Spleen (tissue), 11 donors: ENCODE measurements at regions not wholly inside any gene's neighbourhood (a gene's known extent, or its start where the extent isn't known, plus 50 kb on each side); places are given as distances from the start of the nearest gene placed in this dataset.

ENCODE experiments used
- DNase-seq: peaks from one replicate; pipeline ENCODE4 v3.0.0-alpha.2; 2020
- H3K27ac ChIP-seq, 8 donors: fragments of 200-600 bp; sonication (generic) in 7 of 8; 1 replicate in 4 of 8; 2 replicates in 4 of 8; pipeline versions ENCODE4 v1.5.0 to v1.8.0; 2016 to 2021; ENCODE audit warnings: inconsistent platforms in 4 of 8, mild to moderate bottlenecking in 4 of 8, moderate library complexity in 1 of 8
- H3K27me3 ChIP-seq, 7 donors: fragments of 200-600 bp; sonication (generic) in 6 of 7; replicated peaks in 1 of 7; 1 replicate in 4 of 7; 2 replicates in 3 of 7; pipeline versions ENCODE4 v1.5.0 to v1.8.0; 2016 to 2021; ENCODE audit warnings: inconsistent platforms in 3 of 7, mild to moderate bottlenecking in 1 of 7
- H3K36me3 ChIP-seq, 6 donors: fragments of 200-600 bp; sonication (generic) in 5 of 6; 1 replicate in 4 of 6; 2 replicates in 2 of 6; pipeline versions ENCODE4 v1.5.0 to v1.8.0; 2016 to 2021; ENCODE audit warnings: inconsistent platforms in 2 of 6
- H3K4me1 ChIP-seq, 6 donors: fragments of 200-600 bp; sonication (generic) in 5 of 6; 1 replicate in 3 of 6; 2 replicates in 3 of 6; pipeline versions ENCODE4 v1.5.0 to v1.8.0; 2016 to 2021; ENCODE audit warnings: inconsistent platforms in 3 of 6
- H3K4me3 ChIP-seq, 8 donors: fragments of 200-600 bp; sonication (generic) in 7 of 8; 1 replicate in 4 of 8; 2 replicates in 4 of 8; pipeline versions ENCODE4 v1.5.0 to v1.8.0; 2016 to 2021; ENCODE audit warnings: inconsistent platforms in 4 of 8, mild to moderate bottlenecking in 4 of 8, moderate library complexity in 2 of 8
- H3K9me3 ChIP-seq, 8 donors: fragments of 200-600 bp; sonication (generic) in 7 of 8; 1 replicate in 4 of 8; 2 replicates in 4 of 8; pipeline versions ENCODE4 v1.5.0 to v1.8.0; 2016 to 2021; ENCODE audit warnings: inconsistent platforms in 4 of 8
- CTCF ChIP-seq, 11 experiments: fragments of 200-600 bp in 7 of 11; fragments of 450-650 bp in 4 of 11; sonication (generic) in 4 of 11; IDR thresholded peaks in 8 of 11; conservative IDR thresholded peaks in 3 of 11; 1 replicate in 7 of 11; 2 replicates in 4 of 11; pipeline versions ENCODE4 v1.4.0 to v1.8.0; 2016 to 2021; ENCODE audit warnings: antibody characterized with exemption in 11 of 11, inconsistent platforms in 4 of 11, mild to moderate bottlenecking in 1 of 11
- POLR2A ChIP-seq, 3 donors: fragments of 450-650 bp; IDR thresholded peaks; one replicate each; pipeline ENCODE4 v1.5.1; 2017; ENCODE audit warnings: antibody characterized with exemption in 3 of 3, mild to moderate bottlenecking in 1 of 3
- POLR2AphosphoS5 ChIP-seq, 3 donors: sonication (generic); formaldehyde crosslinking; IDR thresholded peaks; one replicate each; pipeline ENCODE4 v1.5.1; 2017; ENCODE audit warnings: antibody characterized with exemption in 3 of 3
- WGBS, 5 donors: extraction: QIAGEN DNeasy Blood & Tissue Kit in 3 of 5; methylation state at CpG; one replicate each; pipeline versions ENCODE4 v1.1.5 to v1.1.7; 2013 to 2018; 5-methylcytosine and 5-hydroxymethylcytosine counted together
- intact Hi-C: fragments of 100-400 bp; cut with DNase I; formaldehyde crosslinking; loops from one replicate; pipeline ENCODE4 v1.15.0; 2023; ENCODE audit warnings: low total_unique reads
- donor health status: healthy with polysubstance abuse.
- donor health status: DM: no; HTN: no; CAD: no; lungs with moderate emphysema.
- donor health status: DM: no; HTN: no; CAD: no.
- donor health status: Bipolar disorder and iron deficiency.
- donor health status: healthy.
- donor health status: DM: no; HTN: no; CAD: no.
- donor health status: DM: yes; HTN: yes; CAD: no.

- Histone ChIP-seq H3K36me3 (no peaks in the 10 kb centered on the region), H3K9me3 (peaks cover 0 to 14% (median 0%) of the 10 kb centered on the region in 8 donors), H3K4me3 (no peak overlapping the region), H3K4me1 (no peaks in the 10 kb centered on the region), H3K27ac (no peak overlapping the region), H3K27me3 (no peaks in the 10 kb centered on the region)
- TF ChIP-seq POLR2A (IDR thresholded peaks at IDR 0.05) (no peak), CTCF (IDR thresholded peaks at IDR 0.05 in 8 of 11, conservative IDR thresholded peaks at IDR 0.05 in 3 of 11) (no peak), POLR2AphosphoS5 (IDR thresholded peaks at IDR 0.05) (no peak)
- 87 to 97% (median 89%) methylated on average over 2 of the region's 2 CpGs for WGBS, 5 donors
- no peak for DNase-seq
- intact Hi-C loops = no loop called here
These were observed 119.7 kb upstream of the ADAMTS5 start for GRCh38 chr21:27086630-27087029.

GRCh38 chr21:27086186-27086585 lies 119.3 kb upstream of the ADAMTS5 start:
- Histone ChIP-seq H3K9me3 (peaks cover 0 to 14% (median 0%) of the 10 kb centered on the region in 8 donors), H3K36me3 (no peaks in the 10 kb centered on the region), H3K27ac (no peak overlapping the region), H3K4me3 (no peak overlapping the region), H3K27me3 (no peaks in the 10 kb centered on the region), H3K4me1 (no peaks in the 10 kb centered on the region)
- WGBS, 5 donors = 71 to 76% (median 74%) methylated on average over 6 of the region's 6 CpGs
- intact Hi-C loops = no loop called here
- no peak for DNase-seq
- TF ChIP-seq CTCF (IDR thresholded peaks at IDR 0.05 in 8 of 11, conservative IDR thresholded peaks at IDR 0.05 in 3 of 11) (no peak), POLR2A (IDR thresholded peaks at IDR 0.05) (no peak), POLR2AphosphoS5 (IDR thresholded peaks at IDR 0.05) (no peak)

- no peak for DNase-seq
- TF ChIP-seq CTCF (IDR thresholded peaks at IDR 0.05 in 8 of 11, conservative IDR thresholded peaks at IDR 0.05 in 3 of 11) (no peak), POLR2A (IDR thresholded peaks at IDR 0.05) (no peak), POLR2AphosphoS5 (IDR thresholded peaks at IDR 0.05) (no peak)
- Histone ChIP-seq H3K27ac (no peak overlapping the region), H3K36me3 (no peaks in the 10 kb centered on the region), H3K27me3 (no peaks in the 10 kb centered on the region), H3K4me1 (no peaks in the 10 kb centered on the region), H3K9me3 (peaks cover 0 to 8% (median 0%) of the 10 kb centered on the region in 8 donors), H3K4me3 (no peak overlapping the region)
- intact Hi-C loops = no loop called here
- 76 to 89% (median 85%) methylated on average over 1 of the region's 1 CpG for WGBS, 5 donors
These were observed 118.5 kb upstream of the ADAMTS5 start for GRCh38 chr21:27085387-27085786.

GRCh38 chr21:27083144-27083543 lies 116.3 kb upstream of the ADAMTS5 start:
- Histone ChIP-seq H3K27ac (no peak overlapping the region), H3K4me1 (no peaks in the 10 kb centered on the region), H3K27me3 (no peaks in the 10 kb centered on the region), H3K36me3 (no peaks in the 10 kb centered on the region), H3K9me3 (peaks cover 0 to 4% (median 0%) of the 10 kb centered on the region in 8 donors), H3K4me3 (no peak overlapping the region)
- intact Hi-C loops = no loop called here
- WGBS, 5 donors = 80 to 86% (median 83%) methylated on average over 3 of the region's 3 CpGs
- TF ChIP-seq CTCF (IDR thresholded peaks at IDR 0.05 in 8 of 11, conservative IDR thresholded peaks at IDR 0.05 in 3 of 11) (no peak), POLR2AphosphoS5 (IDR thresholded peaks at IDR 0.05) (no peak), POLR2A (IDR thresholded peaks at IDR 0.05) (no peak)
- DNase-seq = no peak
